ENCODE measurements at regions not wholly inside any gene's neighbourhood (a gene's known extent, or its start where the extent isn't known, plus 50 kb on each side); places are given as distances from the start of the nearest gene placed in this dataset.

- peaks cover 9 to 36% of the 10 kb centered on the region in 2 donors for H3K27me3 Mint-ChIP-seq
- no peak overlapping the region for H3K27ac Mint-ChIP-seq
- H3K27ac ChIP-seq (ENCODE audit: low read depth, low read length), result no peak overlapping the region
- ChIA-PET POLR2A (no interaction called here), CTCF (interaction anchor here (1.4 kb wide), 1 partner anchor 11 kb away, joined by 3 read pairs; no protein-coding TSS in a partner anchor)
- H3K4me3 ChIP-seq (ENCODE audit: low read length), result no peak overlapping the region
- no peaks in the 10 kb centered on the region for H3K9me3 ChIP-seq (ENCODE audit: low read length)
- H3K4me1 Mint-ChIP-seq, result peaks cover 1 to 4% (median 4%) of the 10 kb centered on the region in 3 donors
- no peak for DNase-seq
- H3K4me3 Mint-ChIP-seq, result no peak overlapping the region
- no peaks in the 10 kb centered on the region for H3K9me3 Mint-ChIP-seq
- peaks cover 6% of the 10 kb centered on the region for H3K27me3 ChIP-seq (ENCODE audit: insufficient read depth, low read length, poor library complexity, severe bottlenecking)
- H3K36me3 ChIP-seq (ENCODE audit: insufficient read depth, low read length), result no peaks in the 10 kb centered on the region
- H3K4me1 ChIP-seq (ENCODE audit: insufficient read depth, low read length), result no peaks in the 10 kb centered on the region
- no peaks in the 10 kb centered on the region for H3K36me3 Mint-ChIP-seq
These were observed 97.8 kb upstream of the HAND1 start for GRCh38 chr5:154575546-154576428.

GRCh38 chr5:154573011-154573410 is 95.0 kb upstream of the HAND1 start:
- DNase-seq, result no peak
- H3K9me3 ChIP-seq (ENCODE audit: low read length), result no peaks in the 10 kb centered on the region
- Mint-ChIP-seq H3K27ac (no peak overlapping the region), H3K27me3 (peaks cover 9 to 28% of the 10 kb centered on the region in 2 donors), H3K4me1 (peaks cover 1 to 4% (median 4%) of the 10 kb centered on the region in 3 donors), H3K36me3 (no peaks in the 10 kb centered on the region), H3K9me3 (no peaks in the 10 kb centered on the region), H3K4me3 (no peak overlapping the region)
- ChIA-PET CTCF (no interaction called here), POLR2A (no interaction called here)
- H3K27ac ChIP-seq (ENCODE audit: low read depth, low read length), result no peak overlapping the region
- H3K4me1 ChIP-seq (ENCODE audit: insufficient read depth, low read length), result no peaks in the 10 kb centered on the region
- peaks cover 6% of the 10 kb centered on the region for H3K27me3 ChIP-seq (ENCODE audit: insufficient read depth, low read length, poor library complexity, severe bottlenecking)
- H3K36me3 ChIP-seq (ENCODE audit: insufficient read depth, low read length), result no peaks in the 10 kb centered on the region
- no peak overlapping the region for H3K4me3 ChIP-seq (ENCODE audit: low read length)

- DNase-seq, result no peak
- Mint-ChIP-seq H3K4me3 (no peak overlapping the region), H3K27me3 (peaks cover 7 to 19% of the 10 kb centered on the region in 2 donors), H3K4me1 (peaks cover 1 to 4% (median 4%) of the 10 kb centered on the region in 3 donors), H3K36me3 (no peaks in the 10 kb centered on the region), H3K27ac (peak overlapping the region in 1 of 8 donors; percentile 72), H3K9me3 (no peaks in the 10 kb centered on the region)
- no peaks in the 10 kb centered on the region for H3K36me3 ChIP-seq (ENCODE audit: insufficient read depth, low read length)
- POLR2A ChIA-PET, result no interaction called here
- no peak overlapping the region for H3K4me3 ChIP-seq (ENCODE audit: low read length)
- peaks cover 4% of the 10 kb centered on the region for H3K27me3 ChIP-seq (ENCODE audit: insufficient read depth, low read length, poor library complexity, severe bottlenecking)
- H3K4me1 ChIP-seq (ENCODE audit: insufficient read depth, low read length), result no peaks in the 10 kb centered on the region
- CTCF ChIA-PET, result interaction anchor here (0.6 kb wide), 1 partner anchor 14 kb away, joined by 3 read pairs; no protein-coding TSS in a partner anchor
- no peak overlapping the region for H3K27ac ChIP-seq (ENCODE audit: low read depth, low read length)
- no peaks in the 10 kb centered on the region for H3K9me3 ChIP-seq (ENCODE audit: low read length)
These were observed 93.5 kb upstream of the HAND1 start for GRCh38 chr5:154571325-154572035.

- CTCF ChIA-PET, result interaction anchor here (0.6 to 1.1 kb wide), 2 partner anchors 10 to 15 kb away, joined by 3 read pairs; no protein-coding TSS in a partner anchor
- H3K4me1 Mint-ChIP-seq, result no peaks in the 10 kb centered on the region
These were observed 92.7 kb upstream of the HAND1 start for GRCh38 chr5:154570572-154571324.

GRCh38 chr5:154568589-154568988 is 90.6 kb upstream of the HAND1 start:
- Histone ChIP-seq H3K27me3 (ENCODE audit: insufficient read depth, low read length, poor library complexity, severe bottlenecking) (no peaks in the 10 kb centered on the region), H3K36me3 (ENCODE audit: insufficient read depth, low read length) (no peaks in the 10 kb centered on the region), H3K9me3 (ENCODE audit: low read length) (no peaks in the 10 kb centered on the region), H3K4me3 (ENCODE audit: low read length) (no peak overlapping the region), H3K4me1 (ENCODE audit: insufficient read depth, low read length) (no peaks in the 10 kb centered on the region), H3K27ac (ENCODE audit: low read depth, low read length) (no peak overlapping the region)
- H3K4me1 Mint-ChIP-seq, result no peaks in the 10 kb centered on the region
- no peak overlapping the region for H3K27ac Mint-ChIP-seq
- H3K4me3 Mint-ChIP-seq, result no peak overlapping the region
- no peaks in the 10 kb centered on the region for H3K36me3 Mint-ChIP-seq
- peaks cover 6 to 21% of the 10 kb centered on the region in 2 donors for H3K27me3 Mint-ChIP-seq
- no peaks in the 10 kb centered on the region for H3K9me3 Mint-ChIP-seq
- ChIA-PET CTCF (no interaction called here), POLR2A (no interaction called here)
- no peak for DNase-seq

More at GRCh38 chr5:154570572-154571324, 92.7 kb upstream of the HAND1 start:
- H3K27me3 ChIP-seq (ENCODE audit: insufficient read depth, low read length, poor library complexity, severe bottlenecking), result no peaks in the 10 kb centered on the region
- no peak overlapping the region for H3K27ac ChIP-seq (ENCODE audit: low read depth, low read length)
- Mint-ChIP-seq H3K9me3 (no peaks in the 10 kb centered on the region), H3K36me3 (no peaks in the 10 kb centered on the region), H3K27me3 (peaks cover 1 to 19% of the 10 kb centered on the region in 2 donors), H3K27ac (no peak overlapping the region), H3K4me3 (no peak overlapping the region)
- POLR2A ChIA-PET, result no interaction called here
- DNase-seq, result no peak
- no peaks in the 10 kb centered on the region for H3K4me1 ChIP-seq (ENCODE audit: insufficient read depth, low read length)
- H3K4me3 ChIP-seq (ENCODE audit: low read length), result no peak overlapping the region
- H3K9me3 ChIP-seq (ENCODE audit: low read length), result no peaks in the 10 kb centered on the region
- no peaks in the 10 kb centered on the region for H3K36me3 ChIP-seq (ENCODE audit: insufficient read depth, low read length)

- H3K27ac Mint-ChIP-seq, result peak overlapping the region in 1 of 8 donors; percentile 42
- peaks cover 0 to 3% (median 0%) of the 10 kb centered on the region in 3 donors for H3K36me3 Mint-ChIP-seq
- CTCF ChIA-PET, result no interaction called here
These were observed 89.1 kb upstream of the HAND1 start for GRCh38 chr5:154567155-154567554.

GRCh38 chr5:154566146-154566680 is 88.2 kb upstream of the HAND1 start:
- H3K27me3 ChIP-seq (ENCODE audit: insufficient read depth, low read length, poor library complexity, severe bottlenecking), result no peaks in the 10 kb centered on the region
- ChIA-PET CTCF (no interaction called here), POLR2A (no interaction called here)
- no peaks in the 10 kb centered on the region for H3K36me3 ChIP-seq (ENCODE audit: insufficient read depth, low read length)
- no peak overlapping the region for H3K27ac Mint-ChIP-seq
- H3K4me1 ChIP-seq (ENCODE audit: insufficient read depth, low read length), result no peaks in the 10 kb centered on the region
- no peak overlapping the region for H3K4me3 ChIP-seq (ENCODE audit: low read length)
- no peak overlapping the region for H3K4me3 Mint-ChIP-seq
- no peak for DNase-seq
- no peaks in the 10 kb centered on the region for H3K9me3 ChIP-seq (ENCODE audit: low read length)
- H3K4me1 Mint-ChIP-seq, result no peaks in the 10 kb centered on the region
- peaks cover 0 to 3% (median 0%) of the 10 kb centered on the region in 3 donors for H3K36me3 Mint-ChIP-seq
- H3K9me3 Mint-ChIP-seq, result no peaks in the 10 kb centered on the region
- peaks cover 5 to 38% of the 10 kb centered on the region in 2 donors for H3K27me3 Mint-ChIP-seq
- no peak overlapping the region for H3K27ac ChIP-seq (ENCODE audit: low read depth, low read length)

More at GRCh38 chr5:154567155-154567554, 89.1 kb upstream of the HAND1 start:
- no peak overlapping the region for H3K4me3 ChIP-seq (ENCODE audit: low read length)
- DNase-seq, result no peak
- no peaks in the 10 kb centered on the region for H3K4me1 ChIP-seq (ENCODE audit: insufficient read depth, low read length)
- no peak overlapping the region for H3K27ac ChIP-seq (ENCODE audit: low read depth, low read length)
- H3K4me3 Mint-ChIP-seq, result no peak overlapping the region
- no peaks in the 10 kb centered on the region for H3K9me3 ChIP-seq (ENCODE audit: low read length)
- no peaks in the 10 kb centered on the region for H3K9me3 Mint-ChIP-seq
- peaks cover 5 to 33% of the 10 kb centered on the region in 2 donors for H3K27me3 Mint-ChIP-seq
- H3K27me3 ChIP-seq (ENCODE audit: insufficient read depth, low read length, poor library complexity, severe bottlenecking), result no peaks in the 10 kb centered on the region
- H3K36me3 ChIP-seq (ENCODE audit: insufficient read depth, low read length), result no peaks in the 10 kb centered on the region
- H3K4me1 Mint-ChIP-seq, result no peaks in the 10 kb centered on the region
- POLR2A ChIA-PET, result no interaction called here
